H1 (cell line): ENCODE measurements at regions not wholly inside any gene's neighbourhood (a gene's known extent, or its start where the extent isn't known, plus 50 kb on each side); places are given as distances from the start of the nearest gene placed in this dataset.

ENCODE experiments used
- EP300 ChIP-seq, 2 experiments: IDR thresholded peaks; 1 replicate in 1 of 2; 2 replicates in 1 of 2; pipeline ENCODE4 v1.6.1; 2011 to 2012; ENCODE audit warnings: low read depth in 2 of 2, low read length in 2 of 2, mild to moderate bottlenecking in 2 of 2, borderline replicate concordance in 1 of 2, inconsistent platforms in 1 of 2, moderate library complexity in 1 of 2
- SAP30 ChIP-seq: fragments of 300-600 bp; sonication (generic); IDR thresholded peaks from 2 replicates; pipeline ENCODE4 v1.7.1; 2012; ENCODE audit warnings: low read length, moderate library complexity, mild to moderate bottlenecking, inconsistent platforms; ENCODE audit not compliant: insufficient read depth, insufficient replicate concordance
- TF ChIP-seq, protein P1 (sequence below): IDR thresholded peaks from 2 replicates; pipeline ENCODE4 v1.6.1; 2012; ENCODE audit warnings: inconsistent platforms
- TF ChIP-seq, protein P2 (sequence below): IDR thresholded peaks from 2 replicates; pipeline ENCODE4 v1.6.1; 2012; ENCODE audit warnings: low read length, inconsistent platforms

DNA sequence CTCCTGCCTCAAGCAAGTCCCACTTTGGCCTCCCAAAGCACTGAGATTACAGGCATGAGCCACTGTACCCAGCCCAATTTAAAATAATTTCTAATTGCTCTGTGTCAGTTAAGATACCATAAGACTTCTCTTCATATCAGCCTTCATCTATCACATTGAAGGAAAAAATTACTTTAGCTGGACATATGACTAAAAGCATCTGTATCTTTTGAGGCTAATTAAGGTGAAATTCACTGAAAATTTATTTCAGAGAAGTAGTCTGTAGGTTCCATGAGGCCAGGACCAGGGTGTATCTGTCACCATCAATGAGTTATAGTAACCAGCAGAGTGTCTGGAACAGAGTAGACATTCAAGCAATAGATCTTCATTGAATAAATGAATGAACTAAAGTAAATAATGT is 205.2 kb upstream of the PHYHIPL start (continued):
- TF ChIP-seq EP300 (IDR thresholded peaks at IDR 0.05; ENCODE audit: borderline replicate concordance in 1 of 2, low read depth in 2 of 2, low read length in 2 of 2) (no peak), SAP30 (no peak)
- TF ChIP-seq, protein P1, sequence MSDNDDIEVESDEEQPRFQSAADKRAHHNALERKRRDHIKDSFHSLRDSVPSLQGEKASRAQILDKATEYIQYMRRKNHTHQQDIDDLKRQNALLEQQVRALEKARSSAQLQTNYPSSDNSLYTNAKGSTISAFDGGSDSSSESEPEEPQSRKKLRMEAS: no peak
- TF ChIP-seq, protein P2, sequence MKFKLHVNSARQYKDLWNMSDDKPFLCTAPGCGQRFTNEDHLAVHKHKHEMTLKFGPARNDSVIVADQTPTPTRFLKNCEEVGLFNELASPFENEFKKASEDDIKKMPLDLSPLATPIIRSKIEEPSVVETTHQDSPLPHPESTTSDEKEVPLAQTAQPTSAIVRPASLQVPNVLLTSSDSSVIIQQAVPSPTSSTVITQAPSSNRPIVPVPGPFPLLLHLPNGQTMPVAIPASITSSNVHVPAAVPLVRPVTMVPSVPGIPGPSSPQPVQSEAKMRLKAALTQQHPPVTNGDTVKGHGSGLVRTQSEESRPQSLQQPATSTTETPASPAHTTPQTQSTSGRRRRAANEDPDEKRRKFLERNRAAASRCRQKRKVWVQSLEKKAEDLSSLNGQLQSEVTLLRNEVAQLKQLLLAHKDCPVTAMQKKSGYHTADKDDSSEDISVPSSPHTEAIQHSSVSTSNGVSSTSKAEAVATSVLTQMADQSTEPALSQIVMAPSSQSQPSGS: no peak
